C4-2B (cell line): ENCODE measurements at regions not wholly inside any gene's neighbourhood (a gene's known extent, or its start where the extent isn't known, plus 50 kb on each side); places are given as distances from the start of the nearest gene placed in this dataset.

Experiments
- CTCF ChIP-seq: fragments of 450-650 bp; conservative IDR thresholded peaks from 2 replicates; pipeline ENCODE4 v1.5.1; 2017; ENCODE audit warnings: mild to moderate bottlenecking
- ZFX ChIP-seq: fragments of 450-650 bp; IDR thresholded peaks from 2 replicates; pipeline ENCODE4 v1.6.1; 2017

GRCh38 chr5:2257326-2258244, 374.9 kb upstream of the IRX4 start:
- TF ChIP-seq CTCF, result no peak
- no peak for TF ChIP-seq ZFX
